GM18858 (cell line): ENCODE measurements at regions not wholly inside any gene's neighbourhood (a gene's known extent, or its start where the extent isn't known, plus 50 kb on each side); places are given as distances from the start of the nearest gene placed in this dataset.
"Not testable (repeated sequence)": the region's sequence is repeated elsewhere in the genome, so short reads cannot be mapped to it uniquely, and the experiment has no call there.

ENCODE experiments used
- ATAC-seq: cut with Tn5 transposase; IDR thresholded peaks from one replicate; pipeline ENCODE4 v1.9.1; 2021; ENCODE audit not compliant: unreplicated experiment

DNA sequence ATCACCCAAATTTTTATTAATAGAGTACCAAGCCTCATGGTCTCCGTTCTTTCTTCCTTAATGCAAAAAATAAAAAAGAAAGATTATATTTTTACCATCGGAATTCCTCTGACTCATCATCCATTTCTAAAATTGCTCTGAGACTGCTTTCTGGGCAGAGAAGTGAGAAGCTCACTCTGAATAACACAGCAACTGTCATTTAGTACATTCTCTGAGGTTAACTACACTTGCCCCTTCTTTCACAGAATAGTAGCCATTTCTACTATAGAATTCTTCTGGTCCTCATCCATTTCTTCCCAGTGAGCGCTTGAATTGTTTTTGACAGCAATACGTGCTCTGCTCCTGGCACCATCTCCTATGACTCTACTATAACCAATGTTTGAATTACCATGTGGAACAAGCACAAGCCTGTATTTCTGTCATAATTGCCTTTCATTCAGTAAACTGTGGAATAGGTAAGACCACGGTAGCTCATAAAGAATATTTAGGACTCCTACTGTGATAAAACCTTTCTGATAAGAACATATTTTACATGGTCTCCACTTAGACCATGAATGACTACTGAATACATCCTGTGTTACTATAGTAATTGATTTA, 435.5 kb upstream of the NRSN1 start:
- ATAC-seq = no peak

DNA sequence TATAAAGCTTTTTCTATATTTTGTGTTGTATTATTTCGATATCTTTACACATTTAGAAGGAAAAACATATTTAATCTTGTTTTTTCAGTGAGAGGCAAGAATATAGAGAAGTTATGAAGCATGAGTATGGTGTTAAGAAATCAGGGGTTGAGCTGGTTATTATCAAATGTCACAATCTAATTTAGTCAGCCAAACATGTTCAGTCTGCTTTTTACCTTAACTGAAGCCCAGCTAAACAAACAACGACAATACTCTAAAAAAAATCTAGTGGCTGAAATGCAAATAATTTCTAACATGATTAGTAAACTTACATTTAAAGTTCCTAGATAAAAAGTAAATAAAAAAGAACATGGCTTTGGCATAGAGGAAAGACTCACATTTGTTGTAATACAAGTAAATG, 433.8 kb upstream of the NRSN1 start:
- no peak for ATAC-seq

- no peak for ATAC-seq
Observed at GRCh38 chr6:23696992-23697391, 429.0 kb upstream of the NRSN1 start.

DNA sequence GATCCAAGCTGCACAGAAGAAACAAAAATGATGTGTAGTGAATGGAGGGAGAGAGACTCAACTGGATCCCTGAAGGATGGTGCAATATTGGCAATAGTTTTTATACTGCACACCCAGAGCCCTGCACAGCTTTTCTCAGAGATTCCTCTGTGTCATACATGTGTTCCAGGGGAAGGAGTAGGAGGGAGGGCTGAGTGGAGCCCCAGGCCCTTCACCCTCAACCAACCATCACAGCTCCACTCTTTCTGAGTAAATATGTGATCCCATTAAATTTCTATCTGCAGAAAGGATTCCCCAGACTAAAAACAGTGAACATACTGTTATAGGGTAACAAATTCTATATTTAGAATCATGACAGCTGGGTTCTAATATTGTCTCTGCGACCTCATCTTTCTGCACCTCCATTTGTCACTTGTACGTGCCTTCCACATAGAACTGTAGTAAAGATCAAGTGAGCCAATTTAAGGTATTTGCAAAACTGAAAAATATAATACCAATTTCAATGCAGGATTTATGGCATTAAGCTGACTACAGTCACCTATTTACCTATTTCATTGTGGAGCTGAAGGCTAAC, 421.4 kb upstream of the NRSN1 start:
- ATAC-seq = no peak

DNA sequence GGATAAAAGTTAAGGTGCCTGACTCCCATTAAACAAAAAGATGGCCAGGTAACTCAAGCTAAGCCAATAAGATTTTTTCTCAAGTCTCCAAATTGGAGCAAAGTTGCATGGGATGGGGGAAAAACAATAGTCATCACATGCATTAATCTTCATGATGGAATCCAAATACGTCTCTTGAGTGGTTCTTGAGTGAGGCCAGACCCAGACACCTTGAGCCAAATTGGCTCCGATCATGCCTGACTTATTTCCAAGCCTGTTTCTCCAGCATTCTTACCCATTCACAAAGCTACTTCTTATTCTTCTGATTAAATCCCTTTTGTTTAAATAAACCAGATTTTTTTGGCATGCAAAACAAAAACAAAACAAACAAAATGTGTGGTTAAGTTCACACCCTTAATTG, 420.3 kb upstream of the NRSN1 start:
- ATAC-seq = no peak

DNA sequence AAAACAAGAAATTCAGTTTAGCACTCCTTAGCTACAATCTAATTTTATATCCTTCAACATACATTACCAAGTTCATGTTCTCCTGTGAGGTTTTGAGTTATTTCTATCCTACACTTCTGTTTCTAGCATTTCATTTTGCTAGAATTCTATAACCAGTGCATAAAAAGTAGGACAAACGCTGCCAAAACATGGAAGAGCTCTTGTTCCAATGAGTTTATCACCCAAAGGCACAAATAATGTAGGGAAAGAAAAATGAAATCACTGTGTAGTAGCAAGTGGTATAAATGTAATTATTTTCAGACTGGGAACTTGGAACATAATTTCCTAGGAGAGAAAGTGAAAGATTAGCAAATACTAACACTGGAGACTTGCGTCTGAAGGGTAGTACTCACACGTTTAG, 413.3 kb upstream of the NRSN1 start:
- ATAC-seq = no peak

GRCh38 chr6:23713211-23713610, 412.8 kb upstream of the NRSN1 start:
- ATAC-seq = no peak

DNA sequence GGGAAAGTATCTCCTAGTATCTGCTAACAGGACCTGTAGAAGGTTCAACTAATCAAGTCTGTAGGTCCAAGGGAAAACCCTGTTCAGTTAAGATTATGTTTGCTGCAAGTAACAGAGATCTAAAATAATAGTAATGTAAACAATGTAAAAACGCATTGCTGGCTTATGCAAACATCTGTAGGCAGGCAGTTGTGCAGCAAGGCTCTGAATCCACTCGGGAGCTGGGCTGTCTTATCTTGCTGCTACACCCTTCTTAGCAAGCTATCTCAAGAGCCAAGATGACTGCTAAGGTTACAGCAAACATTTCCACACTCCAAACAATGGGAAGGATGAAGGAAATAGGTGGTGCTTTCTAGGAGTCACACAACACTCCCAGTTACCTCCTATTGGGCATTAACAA, 397.3 kb upstream of the NRSN1 start:
- ATAC-seq = no peak

GRCh38 chr6:23731609-23732008, 394.4 kb upstream of the NRSN1 start:
- ATAC-seq = no peak

DNA sequence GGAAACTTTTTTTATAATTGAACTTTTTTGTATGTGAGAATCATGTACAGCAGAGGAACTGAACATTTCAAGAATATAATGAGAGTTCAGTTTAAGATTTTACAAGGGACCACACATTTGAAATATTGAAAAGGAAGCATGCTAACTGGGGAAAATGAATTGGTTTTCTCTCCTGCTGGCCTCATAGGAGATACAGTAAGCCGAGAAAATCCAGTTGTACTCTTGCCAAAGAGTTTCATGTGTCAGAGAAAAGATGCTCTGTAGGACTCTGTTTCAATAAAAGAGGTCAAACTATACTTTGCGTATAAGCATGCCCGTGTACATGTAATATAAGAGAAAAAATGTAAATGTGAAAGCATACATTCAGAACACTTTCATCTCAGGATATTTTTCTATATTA, 393.5 kb upstream of the NRSN1 start:
- no peak for ATAC-seq

GRCh38 chr6:23735151-23735550, 390.9 kb upstream of the NRSN1 start:
- no peak for ATAC-seq

- ATAC-seq = no peak
Observed at GRCh38 chr6:23736577-23736976, 389.4 kb upstream of the NRSN1 start.

GRCh38 chr6:23747239-23747638, 378.8 kb upstream of the NRSN1 start:
- ATAC-seq = no peak

- ATAC-seq = no peak
Observed at GRCh38 chr6:23752414-23752813, 373.6 kb upstream of the NRSN1 start.

DNA sequence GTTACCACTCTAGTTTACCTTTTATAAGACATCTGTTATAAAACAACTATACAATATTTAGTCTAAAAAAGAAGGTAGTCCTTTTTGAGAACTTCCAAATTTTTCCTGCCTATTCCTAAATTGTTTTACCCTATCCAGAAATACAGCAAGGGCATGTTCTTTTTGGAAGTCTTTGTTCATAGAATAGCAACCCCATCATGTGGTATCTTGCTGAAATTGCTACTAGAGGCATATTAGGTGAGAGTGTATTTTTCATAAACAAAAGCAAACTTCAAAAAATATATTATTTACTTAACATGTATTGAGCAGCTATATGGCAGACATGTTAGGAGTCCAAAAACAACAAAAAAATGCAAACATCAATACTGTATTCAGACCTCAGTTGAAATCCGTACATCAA, 371.8 kb upstream of the NRSN1 start:
- ATAC-seq = no peak

DNA sequence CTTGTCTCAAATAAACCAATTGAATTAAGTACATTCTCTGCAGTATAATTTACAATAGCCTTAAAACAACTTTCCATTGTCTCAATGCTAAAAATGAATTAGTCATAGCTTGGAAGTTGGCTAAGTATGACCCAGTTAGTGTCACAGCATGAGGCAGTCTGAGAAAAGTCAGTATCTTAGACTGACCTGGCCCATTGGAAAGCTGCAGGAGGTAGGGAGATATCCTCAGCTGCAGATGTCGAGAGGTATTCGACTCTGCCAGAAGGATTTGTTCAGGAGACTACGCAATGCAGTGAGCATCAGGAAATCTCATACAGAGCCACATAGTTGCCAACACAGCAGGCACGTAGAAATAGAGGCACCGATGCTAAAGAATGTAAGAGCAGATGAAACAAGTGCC, 350.9 kb upstream of the NRSN1 start:
- ATAC-seq = no peak

DNA sequence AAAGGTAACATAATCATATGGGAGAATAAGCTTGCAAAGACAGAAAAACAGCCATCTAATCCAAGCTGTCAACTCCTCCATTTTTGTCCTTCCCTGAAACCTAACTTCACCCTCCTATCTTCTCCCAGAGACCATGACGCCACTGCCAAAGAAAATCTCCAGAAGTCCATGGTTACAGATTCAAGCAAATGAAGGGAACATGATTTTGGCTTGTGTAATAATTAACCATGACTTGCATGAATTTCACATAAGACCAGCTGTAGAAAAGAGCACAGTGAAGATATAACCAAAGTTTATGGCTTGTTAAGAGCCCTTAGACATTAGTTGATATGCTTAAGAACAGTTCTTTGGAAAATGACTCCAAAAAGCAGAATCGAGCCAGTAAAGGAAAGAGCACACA, 342.1 kb upstream of the NRSN1 start:
- ATAC-seq = no peak

GRCh38 chr6:23784301-23784919, 341.6 kb upstream of the NRSN1 start:
- ATAC-seq = no peak

GRCh38 chr6:23790756-23791155, 335.3 kb upstream of the NRSN1 start:
- ATAC-seq = no peak

DNA sequence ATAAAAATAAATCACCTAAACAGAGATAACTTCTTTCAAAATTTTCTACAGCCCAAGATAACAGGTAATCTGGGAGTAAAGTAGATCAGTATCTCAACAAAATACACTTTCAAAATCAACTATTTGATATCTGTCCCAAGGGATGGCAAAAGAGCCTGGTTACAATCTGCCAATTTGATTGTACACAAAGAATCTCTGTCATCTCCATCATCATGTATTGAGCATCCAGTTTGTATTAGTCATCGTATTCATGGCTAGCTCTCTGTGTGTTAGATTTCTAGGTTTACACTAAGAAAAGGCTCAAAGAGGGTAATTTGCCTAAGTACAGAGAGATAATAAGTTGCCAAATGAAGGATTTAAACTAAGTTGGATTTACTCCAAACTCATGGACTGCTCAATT, 329.0 kb upstream of the NRSN1 start:
- no peak for ATAC-seq

DNA sequence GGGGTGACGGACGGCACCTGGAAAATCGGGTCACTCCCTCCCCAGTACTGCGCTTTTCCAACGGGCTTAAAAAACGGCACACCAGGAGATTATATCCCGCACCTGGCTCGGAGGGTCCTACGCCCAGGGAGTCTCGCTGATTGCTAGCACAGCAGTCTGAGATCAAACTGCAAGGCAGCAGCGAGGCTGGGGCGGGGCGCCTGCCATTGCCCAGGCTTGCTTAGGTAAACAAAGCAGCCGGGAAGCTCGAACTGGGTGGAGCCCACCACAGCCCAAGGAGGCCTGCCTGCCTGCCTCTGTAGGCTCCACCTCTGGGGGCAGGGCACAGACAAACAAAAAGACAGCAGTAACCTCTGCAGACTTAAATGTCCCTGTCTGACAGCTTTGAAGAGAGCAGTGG, 321.7 kb upstream of the NRSN1 start:
- ATAC-seq = not testable (repeated sequence)

DNA sequence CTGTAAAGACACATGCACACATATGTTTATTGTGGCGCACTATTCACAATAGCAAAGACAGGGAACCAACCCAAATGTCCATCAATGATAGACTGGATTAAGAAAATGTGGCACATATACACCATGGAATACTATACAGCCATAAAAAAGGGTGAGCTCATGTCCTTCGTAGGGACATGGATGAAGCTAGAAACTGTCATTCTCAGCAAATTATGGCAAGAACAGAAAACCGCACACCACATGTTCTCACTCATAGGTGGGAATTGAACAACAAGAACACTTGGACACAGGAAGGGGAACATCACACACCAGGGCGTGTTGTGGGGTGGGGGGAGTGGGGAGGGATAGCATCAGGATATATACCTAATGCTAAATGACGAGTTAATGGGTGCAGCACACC, 304.9 kb upstream of the NRSN1 start:
- not testable (repeated sequence) for ATAC-seq

GRCh38 chr6:23823421-23823820, 302.6 kb upstream of the NRSN1 start:
- no peak for ATAC-seq
